Endothelial cell of umbilical vein (primary cell): ENCODE measurements at regions not wholly inside any gene's neighbourhood (a gene's known extent, or its start where the extent isn't known, plus 50 kb on each side); places are given as distances from the start of the nearest gene placed in this dataset.

ENCODE experiments used
- BruUV-seq: library from RNA; stranded (reverse); fragments of 400-500 nt; replicated peaks from 2 replicates; lab custom pipeline; 2021; lab: Mats Ljungman, UMichigan
- CTCF ChIA-PET: fragments of 300-600, 350-600 bp; sonication (Branson Sonifier 250); formaldehyde crosslinking; loops from one replicate; lab custom pipeline; 2021; ENCODE audit warnings: antibody characterized with exemption, inconsistent platforms; lab: Charles Lee
- POLR2A ChIA-PET: fragments of 300-600, 350-600 bp; sonication (Branson Sonifier 250); formaldehyde crosslinking; loops from one replicate; lab custom pipeline; 2021; ENCODE audit warnings: antibody characterized with exemption, inconsistent platforms; lab: Charles Lee
- DNase-seq: peaks from one replicate; pipeline ENCODE4 v3.0.0-alpha.2; 2011; ENCODE audit warnings: low read depth, low spot score
- FAIRE-seq: peaks from 2 replicates; lab custom pipeline; 2011; peaks lifted over from hg19 to GRCh38; lab: Jason Lieb, UNC
- H2AFZ ChIP-seq: 2 replicates; pipeline ENCODE4 v1.6.0; 2012; ENCODE audit warnings: low read depth, low read length, control low read depth, inconsistent platforms
- H3K27ac ChIP-seq: 2 replicates; pipeline ENCODE4 v1.5.1; 2011; ENCODE audit warnings: low read depth, mild to moderate bottlenecking, control low read depth, low read length, moderate library complexity; ENCODE audit not compliant: insufficient read depth
- H3K27me3 ChIP-seq, 2 experiments: 2 replicates each; pipeline versions ENCODE4 v1.6.0 to v1.6.1; 2011; ENCODE audit warnings: low read length in 2 of 2, mixed read lengths in 1 of 2; ENCODE audit not compliant: control insufficient read depth in 2 of 2, insufficient read depth in 2 of 2
- H3K36me3 ChIP-seq, 2 experiments: 2 replicates in 1 of 2; 3 replicates in 1 of 2; pipeline ENCODE4 v1.5.1; 2011; ENCODE audit warnings: low read length in 2 of 2, mild to moderate bottlenecking in 1 of 2, moderate library complexity in 1 of 2; ENCODE audit not compliant: control insufficient read depth in 2 of 2, insufficient read depth in 2 of 2; ENCODE audit errors: extremely low read depth in 1 of 2
- H3K4me1 ChIP-seq: 3 replicates; pipeline ENCODE4 v1.5.1; 2011; ENCODE audit warnings: mild to moderate bottlenecking, low read length; ENCODE audit not compliant: control insufficient read depth, insufficient read depth; ENCODE audit errors: extremely low read depth
- H3K4me2 ChIP-seq: 2 replicates; pipeline ENCODE4 v1.6.1; 2011; ENCODE audit warnings: low read length, control low read depth, mixed read lengths; ENCODE audit not compliant: insufficient read depth
- H3K4me3 ChIP-seq, 3 experiments: fragments of 200-600 bp in 1 of 3; sonication (generic), shearing (Covaris generic) in 1 of 3; replicated peaks in 1 of 3; 2 replicates each; pipeline ENCODE4 v1.5.1; 2011 to 2016; ENCODE audit warnings: control low read depth in 3 of 3, low read length in 3 of 3, mild to moderate bottlenecking in 2 of 3, inconsistent platforms in 1 of 3, low read depth in 1 of 3, moderate library complexity in 1 of 3; ENCODE audit not compliant: insufficient read depth in 1 of 3
- H3K79me2 ChIP-seq: 2 replicates; pipeline ENCODE4 v1.6.0; 2012; ENCODE audit warnings: low read length, inconsistent platforms; ENCODE audit not compliant: control insufficient read depth, insufficient read depth
- H3K9ac ChIP-seq: replicated peaks from 2 replicates; pipeline ENCODE3; 2011; ENCODE audit warnings: low read length, control low read depth; ENCODE audit not compliant: insufficient read depth; ENCODE audit errors: extremely low read depth
- H3K9me1 ChIP-seq: replicated peaks from 3 replicates; pipeline ENCODE4 v1.6.0; 2011; ENCODE audit warnings: mild to moderate bottlenecking, low read length; ENCODE audit not compliant: control insufficient read depth, insufficient read depth; ENCODE audit errors: extremely low read depth
- H3K9me3 ChIP-seq: replicated peaks from 2 replicates; pipeline ENCODE4 v1.5.1; 2012; ENCODE audit warnings: low read length, inconsistent platforms; ENCODE audit not compliant: control insufficient read depth, insufficient read depth
- H4K20me1 ChIP-seq: replicated peaks from 2 replicates; pipeline ENCODE3; 2011; ENCODE audit warnings: mild to moderate bottlenecking, low read length; ENCODE audit not compliant: control insufficient read depth, insufficient read depth; ENCODE audit errors: extremely low read depth
- EZH2 ChIP-seq: IDR thresholded peaks from 2 replicates; pipeline ENCODE4 v1.6.1; 2012; ENCODE audit warnings: borderline replicate concordance, low read depth, mild to moderate bottlenecking, moderate library complexity, low read length, inconsistent platforms; ENCODE audit not compliant: severe bottlenecking
- FOS ChIP-seq: IDR thresholded peaks from 2 replicates; pipeline ENCODE4 v1.6.1; 2011; ENCODE audit warnings: mild to moderate bottlenecking, low read length, moderate library complexity, borderline replicate concordance; ENCODE audit not compliant: insufficient read depth
- GATA2 ChIP-seq: IDR thresholded peaks from 2 replicates; pipeline ENCODE4 v1.7.0; 2011; ENCODE audit warnings: low read depth, mild to moderate bottlenecking, moderate library complexity, mixed read lengths, low read length; ENCODE audit not compliant: insufficient read length, insufficient read depth
- JUN ChIP-seq: IDR thresholded peaks from 2 replicates; pipeline ENCODE4 v1.6.1; 2011; ENCODE audit warnings: borderline replicate concordance, low read depth; ENCODE audit not compliant: insufficient read length, insufficient read depth
- MYC ChIP-seq: IDR thresholded peaks from one replicate; pipeline ENCODE4 v1.6.1; 2011; ENCODE audit warnings: mild to moderate bottlenecking, low read depth, low read length
- POLR2A ChIP-seq: IDR thresholded peaks from 2 replicates; pipeline ENCODE4 v1.6.1; 2012; ENCODE audit warnings: low read depth, mild to moderate bottlenecking, control low read depth, low read length
- POLR2AphosphoS5 ChIP-seq: IDR thresholded peaks from 2 replicates; pipeline ENCODE4 v1.6.1; 2012; ENCODE audit warnings: low read depth, mild to moderate bottlenecking, control low read depth, low read length, moderate library complexity; ENCODE audit not compliant: insufficient read depth
- dilution Hi-C: fragments of 300-500 bp; cut with MboI; formaldehyde crosslinking; loops from one replicate; pipeline ENCODE4 v1.15.0; 2019; ENCODE audit warnings: low sequenced_read_pairs; ENCODE audit not compliant: extremely low pct_ligation_motif_present
- intact Hi-C: fragments of 100-400 bp; cut with micrococcal nuclease; formaldehyde crosslinking; loops from one replicate; pipeline ENCODE4 v1.10.0; 2022
- TF ChIP-seq, protein P1 (sequence below): IDR thresholded peaks from 2 replicates; pipeline ENCODE4 v1.6.1; 2011; ENCODE audit not compliant: insufficient read depth, insufficient read length
- TF ChIP-seq, protein P2 (sequence below), 2 donors: IDR thresholded peaks; 1 replicate in 1 of 2; 2 replicates in 1 of 2; pipeline ENCODE4 v1.5.1; 2011; ENCODE audit warnings: low read length in 2 of 2, mild to moderate bottlenecking in 2 of 2, moderate library complexity in 2 of 2, control low read depth in 1 of 2, inconsistent platforms in 1 of 2, low read depth in 1 of 2; ENCODE audit not compliant: insufficient read depth in 1 of 2; ENCODE audit errors: extremely low read depth in 1 of 2

DNA sequence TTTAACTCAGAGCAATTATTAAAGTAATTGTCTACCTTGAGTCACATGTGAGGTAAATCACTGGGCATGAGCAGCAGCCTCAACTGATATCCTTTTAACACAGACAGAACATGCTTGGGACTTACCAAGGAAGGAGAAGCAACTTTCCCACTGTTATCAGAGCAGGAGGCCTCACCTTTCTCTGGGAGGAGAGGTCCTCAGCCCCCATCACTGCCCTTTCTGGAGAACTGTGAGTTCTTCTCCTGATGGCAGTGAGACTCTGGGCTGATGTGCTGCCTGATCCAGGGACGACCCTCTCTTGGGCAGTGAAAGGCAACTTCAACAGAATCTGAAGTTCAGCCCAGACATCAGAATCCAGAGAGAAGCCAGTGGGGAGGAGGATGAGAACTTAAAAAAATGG lies 343.4 kb upstream of the IRX1 start:
- no peak overlapping the region for H3K4me2 ChIP-seq
- H2AFZ ChIP-seq: no peak overlapping the region
- H3K27ac ChIP-seq: no peak overlapping the region
- no peaks in the 10 kb centered on the region for H4K20me1 ChIP-seq
- no TSS peak for BruUV-seq
- intact Hi-C loops: no loop called here
- DNase-seq (no peak), FAIRE-seq (no peak)
- TF ChIP-seq, protein P1, sequence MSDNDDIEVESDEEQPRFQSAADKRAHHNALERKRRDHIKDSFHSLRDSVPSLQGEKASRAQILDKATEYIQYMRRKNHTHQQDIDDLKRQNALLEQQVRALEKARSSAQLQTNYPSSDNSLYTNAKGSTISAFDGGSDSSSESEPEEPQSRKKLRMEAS: no peak
- no peak for TF ChIP-seq JUN
- TF ChIP-seq POLR2AphosphoS5: no peak
- no peak for TF ChIP-seq GATA2
- no peak for TF ChIP-seq FOS
- no peak for TF ChIP-seq EZH2
- TF ChIP-seq MYC: no peak
- TF ChIP-seq POLR2A: no peak
- TF ChIP-seq, protein P2, sequence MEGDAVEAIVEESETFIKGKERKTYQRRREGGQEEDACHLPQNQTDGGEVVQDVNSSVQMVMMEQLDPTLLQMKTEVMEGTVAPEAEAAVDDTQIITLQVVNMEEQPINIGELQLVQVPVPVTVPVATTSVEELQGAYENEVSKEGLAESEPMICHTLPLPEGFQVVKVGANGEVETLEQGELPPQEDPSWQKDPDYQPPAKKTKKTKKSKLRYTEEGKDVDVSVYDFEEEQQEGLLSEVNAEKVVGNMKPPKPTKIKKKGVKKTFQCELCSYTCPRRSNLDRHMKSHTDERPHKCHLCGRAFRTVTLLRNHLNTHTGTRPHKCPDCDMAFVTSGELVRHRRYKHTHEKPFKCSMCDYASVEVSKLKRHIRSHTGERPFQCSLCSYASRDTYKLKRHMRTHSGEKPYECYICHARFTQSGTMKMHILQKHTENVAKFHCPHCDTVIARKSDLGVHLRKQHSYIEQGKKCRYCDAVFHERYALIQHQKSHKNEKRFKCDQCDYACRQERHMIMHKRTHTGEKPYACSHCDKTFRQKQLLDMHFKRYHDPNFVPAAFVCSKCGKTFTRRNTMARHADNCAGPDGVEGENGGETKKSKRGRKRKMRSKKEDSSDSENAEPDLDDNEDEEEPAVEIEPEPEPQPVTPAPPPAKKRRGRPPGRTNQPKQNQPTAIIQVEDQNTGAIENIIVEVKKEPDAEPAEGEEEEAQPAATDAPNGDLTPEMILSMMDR (IDR thresholded peaks at IDR 0.05; ENCODE audit: extremely low read depth in 1 of 2, insufficient read depth in 1 of 2, low read depth in 1 of 2, low read length in 2 of 2): no peak
- H3K79me2 ChIP-seq: no peaks in the 10 kb centered on the region
- H3K4me3 ChIP-seq: no peak overlapping the region
- ChIA-PET POLR2A (no interaction called here), CTCF (no interaction called here)
- no peaks in the 10 kb centered on the region for H3K36me3 ChIP-seq
- no peaks in the 10 kb centered on the region for H3K4me1 ChIP-seq
- H3K9me1 ChIP-seq: no peaks in the 10 kb centered on the region
- peaks cover 6% of the 10 kb centered on the region for H3K9me3 ChIP-seq
- no peaks in the 10 kb centered on the region for H3K27me3 ChIP-seq
- H3K9ac ChIP-seq: no peak overlapping the region
- dilution Hi-C loops: no loop called here
